HL-60 (cell line): ENCODE measurements at regions not wholly inside any gene's neighbourhood (a gene's known extent, or its start where the extent isn't known, plus 50 kb on each side); places are given as distances from the start of the nearest gene placed in this dataset.

Experiments used
- GABPA ChIP-seq: IDR thresholded peaks from 2 replicates; pipeline ENCODE4 v1.6.1; 2012; ENCODE audit warnings: low read depth
- POLR2AphosphoS5 ChIP-seq: IDR thresholded peaks from 2 replicates; pipeline ENCODE4 v1.6.1; 2012; ENCODE audit warnings: low read depth
- TF ChIP-seq, protein P1 (sequence below): IDR thresholded peaks from one replicate; pipeline ENCODE4 v1.5.1; 2011; ENCODE audit warnings: low read length, control low read depth, inconsistent platforms; ENCODE audit not compliant: insufficient read depth
- TF ChIP-seq, protein P2 (sequence below): IDR thresholded peaks from 2 replicates; pipeline ENCODE4 v1.6.1; 2012; ENCODE audit warnings: low read depth; ENCODE audit not compliant: insufficient replicate concordance

DNA sequence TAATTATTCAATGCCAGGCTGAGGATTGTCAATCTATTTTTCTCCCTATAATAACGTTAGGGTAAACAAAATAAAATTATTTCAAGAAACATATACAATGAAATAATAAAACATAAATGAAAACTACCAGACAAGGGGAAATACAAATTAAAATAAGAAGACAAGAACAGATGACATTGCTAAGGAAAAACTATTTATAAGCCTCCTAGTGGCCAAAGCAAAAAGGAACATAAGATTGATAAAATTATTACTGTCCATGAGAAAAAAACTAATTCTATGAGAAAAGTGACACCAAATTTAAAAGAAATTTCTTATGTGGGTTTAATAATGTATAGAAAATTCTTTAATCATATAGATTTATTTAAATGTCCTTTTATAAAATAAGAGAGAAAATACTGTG, 294.7 kb downstream of the TTC6 start:
- TF ChIP-seq, protein P1, sequence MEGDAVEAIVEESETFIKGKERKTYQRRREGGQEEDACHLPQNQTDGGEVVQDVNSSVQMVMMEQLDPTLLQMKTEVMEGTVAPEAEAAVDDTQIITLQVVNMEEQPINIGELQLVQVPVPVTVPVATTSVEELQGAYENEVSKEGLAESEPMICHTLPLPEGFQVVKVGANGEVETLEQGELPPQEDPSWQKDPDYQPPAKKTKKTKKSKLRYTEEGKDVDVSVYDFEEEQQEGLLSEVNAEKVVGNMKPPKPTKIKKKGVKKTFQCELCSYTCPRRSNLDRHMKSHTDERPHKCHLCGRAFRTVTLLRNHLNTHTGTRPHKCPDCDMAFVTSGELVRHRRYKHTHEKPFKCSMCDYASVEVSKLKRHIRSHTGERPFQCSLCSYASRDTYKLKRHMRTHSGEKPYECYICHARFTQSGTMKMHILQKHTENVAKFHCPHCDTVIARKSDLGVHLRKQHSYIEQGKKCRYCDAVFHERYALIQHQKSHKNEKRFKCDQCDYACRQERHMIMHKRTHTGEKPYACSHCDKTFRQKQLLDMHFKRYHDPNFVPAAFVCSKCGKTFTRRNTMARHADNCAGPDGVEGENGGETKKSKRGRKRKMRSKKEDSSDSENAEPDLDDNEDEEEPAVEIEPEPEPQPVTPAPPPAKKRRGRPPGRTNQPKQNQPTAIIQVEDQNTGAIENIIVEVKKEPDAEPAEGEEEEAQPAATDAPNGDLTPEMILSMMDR: no peak
- TF ChIP-seq POLR2AphosphoS5 (no peak), GABPA (no peak)
- TF ChIP-seq, protein P2, sequence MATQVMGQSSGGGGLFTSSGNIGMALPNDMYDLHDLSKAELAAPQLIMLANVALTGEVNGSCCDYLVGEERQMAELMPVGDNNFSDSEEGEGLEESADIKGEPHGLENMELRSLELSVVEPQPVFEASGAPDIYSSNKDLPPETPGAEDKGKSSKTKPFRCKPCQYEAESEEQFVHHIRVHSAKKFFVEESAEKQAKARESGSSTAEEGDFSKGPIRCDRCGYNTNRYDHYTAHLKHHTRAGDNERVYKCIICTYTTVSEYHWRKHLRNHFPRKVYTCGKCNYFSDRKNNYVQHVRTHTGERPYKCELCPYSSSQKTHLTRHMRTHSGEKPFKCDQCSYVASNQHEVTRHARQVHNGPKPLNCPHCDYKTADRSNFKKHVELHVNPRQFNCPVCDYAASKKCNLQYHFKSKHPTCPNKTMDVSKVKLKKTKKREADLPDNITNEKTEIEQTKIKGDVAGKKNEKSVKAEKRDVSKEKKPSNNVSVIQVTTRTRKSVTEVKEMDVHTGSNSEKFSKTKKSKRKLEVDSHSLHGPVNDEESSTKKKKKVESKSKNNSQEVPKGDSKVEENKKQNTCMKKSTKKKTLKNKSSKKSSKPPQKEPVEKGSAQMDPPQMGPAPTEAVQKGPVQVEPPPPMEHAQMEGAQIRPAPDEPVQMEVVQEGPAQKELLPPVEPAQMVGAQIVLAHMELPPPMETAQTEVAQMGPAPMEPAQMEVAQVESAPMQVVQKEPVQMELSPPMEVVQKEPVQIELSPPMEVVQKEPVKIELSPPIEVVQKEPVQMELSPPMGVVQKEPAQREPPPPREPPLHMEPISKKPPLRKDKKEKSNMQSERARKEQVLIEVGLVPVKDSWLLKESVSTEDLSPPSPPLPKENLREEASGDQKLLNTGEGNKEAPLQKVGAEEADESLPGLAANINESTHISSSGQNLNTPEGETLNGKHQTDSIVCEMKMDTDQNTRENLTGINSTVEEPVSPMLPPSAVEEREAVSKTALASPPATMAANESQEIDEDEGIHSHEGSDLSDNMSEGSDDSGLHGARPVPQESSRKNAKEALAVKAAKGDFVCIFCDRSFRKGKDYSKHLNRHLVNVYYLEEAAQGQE: no peak
